Umbilical cord (tissue), 1 donor: ENCODE measurements at regions not wholly inside any gene's neighbourhood (a gene's known extent, or its start where the extent isn't known, plus 50 kb on each side); places are given as distances from the start of the nearest gene placed in this dataset.
"Not testable (repeated sequence)": the region's sequence is repeated elsewhere in the genome, so short reads cannot be mapped to it uniquely, and the experiment has no call there.

ENCODE experiments used
- DNase-seq: peaks from one replicate; pipeline ENCODE4 v3.0.0-alpha.2; 2015; ENCODE audit warnings: low spot score

DNA sequence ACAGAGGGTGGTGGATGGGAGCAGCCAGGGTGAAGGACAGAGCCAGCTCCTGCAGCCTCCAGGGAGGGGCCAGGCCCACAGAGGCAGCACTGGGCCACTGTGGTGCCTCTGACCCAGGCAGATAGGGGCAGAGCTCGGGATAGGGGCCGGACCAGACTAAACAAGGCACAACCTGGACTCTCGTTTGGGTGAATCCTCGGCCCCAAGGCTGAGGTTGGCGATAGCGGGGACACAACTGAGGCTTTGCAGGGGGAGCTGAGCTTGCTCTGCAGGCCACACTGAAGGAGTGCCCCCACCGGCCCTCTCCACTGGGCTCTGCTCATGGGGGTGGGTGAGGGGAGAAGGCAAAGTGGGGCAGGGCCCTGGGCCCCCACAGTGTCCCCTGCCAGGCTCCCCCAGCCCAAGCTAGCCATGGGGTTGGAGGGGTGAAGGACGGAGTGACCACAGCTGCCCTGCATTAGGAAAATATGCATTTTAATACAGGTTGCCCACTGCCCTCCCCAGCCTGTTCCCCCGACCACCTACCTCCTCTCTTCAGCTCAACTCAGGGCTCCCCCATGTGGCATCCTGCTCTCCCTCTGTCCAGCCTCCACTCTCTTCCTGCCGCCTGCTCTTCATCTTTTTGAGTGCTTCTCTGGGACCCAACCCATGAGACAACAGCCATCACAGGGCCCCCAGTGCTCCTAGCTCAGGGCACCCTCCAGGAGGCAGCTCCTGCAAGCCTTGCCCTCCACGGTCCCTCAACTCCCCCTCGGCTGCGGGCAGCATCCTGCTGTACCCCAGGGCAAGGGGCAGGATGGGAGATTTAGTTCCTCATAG, 152.8 kb downstream of the INHBB start:
- no peak for DNase-seq

GRCh38 chr2:120499784-120500495, 154.0 kb downstream of the INHBB start:
- DNase-seq: no peak

GRCh38 chr2:120501591-120501990, 155.7 kb downstream of the INHBB start:
- no peak for DNase-seq

DNA sequence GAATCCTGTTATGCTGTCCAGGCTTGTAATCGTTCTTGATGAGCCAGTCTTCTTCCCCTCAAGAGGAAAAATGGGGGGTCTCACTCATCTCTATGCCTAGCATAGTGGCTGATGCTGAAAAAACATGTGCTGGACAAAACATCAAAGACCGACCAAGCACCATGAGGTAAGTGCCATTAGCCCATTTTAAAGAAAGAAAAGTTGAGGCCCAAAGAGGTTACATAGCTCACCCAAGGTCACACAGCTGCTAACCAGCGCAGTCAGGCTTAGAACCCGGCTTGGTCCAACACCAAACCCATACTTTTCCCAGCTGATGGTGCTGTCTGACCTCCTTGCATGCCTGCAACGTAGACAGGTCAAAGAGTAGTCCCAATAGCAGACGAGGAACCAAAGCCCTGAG, 156.4 kb downstream of the INHBB start:
- DNase-seq: no peak

DNA sequence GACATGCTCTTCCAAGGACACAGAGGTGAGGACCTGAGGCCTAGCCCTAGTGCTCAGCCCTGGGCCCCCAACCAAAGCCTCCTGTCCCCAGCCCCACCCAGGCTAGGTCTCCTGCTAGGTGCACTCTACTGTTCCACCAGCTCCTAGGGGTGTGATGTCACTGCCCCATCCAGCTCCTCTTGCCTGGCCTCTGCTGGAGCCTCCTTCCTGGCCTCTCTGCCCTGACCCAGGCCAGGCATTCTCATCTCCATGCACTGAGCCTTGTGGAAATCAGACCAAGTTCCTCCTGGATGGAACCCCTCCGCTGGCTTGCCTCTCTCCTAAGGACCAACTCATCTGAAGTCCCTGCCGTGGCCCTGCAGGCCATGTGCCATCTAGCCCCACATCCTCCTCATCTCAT, 156.8 kb downstream of the INHBB start:
- no peak for DNase-seq

DNA sequence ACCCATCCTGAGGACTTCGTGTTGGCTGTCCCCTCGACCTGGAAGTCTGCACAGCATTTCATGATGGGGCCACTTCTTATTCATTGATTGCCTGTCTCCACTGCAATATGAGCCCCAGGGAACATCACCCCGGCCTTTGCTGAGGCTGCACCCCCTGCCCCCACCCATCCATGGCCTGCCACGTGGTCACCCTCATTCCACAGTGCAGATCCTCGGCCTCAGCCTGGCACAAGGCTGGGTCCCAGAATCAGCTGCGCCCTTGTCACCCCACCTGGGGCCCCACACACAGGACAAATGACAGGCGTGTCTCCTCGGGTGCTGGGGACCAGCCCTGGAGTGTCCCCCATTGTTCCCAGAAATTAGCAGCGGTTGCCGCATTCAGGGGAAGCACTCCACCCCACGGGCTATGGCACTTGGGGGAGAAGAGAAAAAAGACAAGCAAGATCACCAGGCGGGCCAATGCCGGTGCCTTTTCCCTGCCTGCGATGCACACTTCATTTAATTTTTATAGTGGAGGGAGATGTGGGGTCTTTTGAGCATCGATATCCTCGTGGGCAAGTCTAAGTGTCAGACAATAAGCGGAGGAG, 157.4 kb downstream of the INHBB start:
- no peak for DNase-seq

DNA sequence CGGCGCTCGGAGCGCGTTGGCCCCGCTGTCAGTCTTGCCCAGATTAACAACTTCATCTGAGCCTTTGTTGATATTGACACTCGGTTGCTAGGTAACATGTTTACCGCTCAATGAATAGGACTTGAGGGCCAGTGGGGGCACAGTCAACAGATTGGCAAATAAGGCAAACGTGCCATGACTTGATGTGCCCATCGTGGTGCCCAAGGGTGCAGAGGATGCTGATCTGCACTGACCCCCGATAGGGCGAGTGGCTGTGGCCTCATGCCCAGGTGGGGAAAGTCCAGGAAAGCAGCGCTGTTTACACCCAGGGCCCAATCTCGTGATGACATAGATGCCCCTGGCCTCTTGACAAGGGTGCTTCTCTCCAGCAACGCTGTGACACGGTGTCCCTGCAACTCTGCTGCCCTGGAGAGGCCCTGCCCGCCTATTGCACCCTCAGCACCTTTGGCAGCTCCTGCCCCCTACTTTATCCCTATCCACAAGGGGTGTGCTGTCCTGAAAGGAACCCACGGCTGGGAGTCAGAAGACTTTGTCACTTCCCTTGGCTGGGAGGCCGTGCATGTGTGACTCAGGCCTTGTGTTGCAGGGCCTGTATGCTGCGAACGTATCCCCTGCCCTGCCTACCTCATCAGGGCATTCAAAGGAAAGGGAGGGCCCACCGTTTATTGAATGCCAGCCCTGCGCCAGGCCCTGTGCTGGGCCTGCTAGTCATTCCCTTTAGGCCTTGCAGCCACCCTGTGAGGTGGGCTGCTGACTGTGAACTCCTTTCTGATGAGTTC, 158.0 kb downstream of the INHBB start:
- no peak for DNase-seq

GRCh38 chr2:120504936-120505705, 159.2 kb downstream of the INHBB start:
- DNase-seq: no peak

DNA sequence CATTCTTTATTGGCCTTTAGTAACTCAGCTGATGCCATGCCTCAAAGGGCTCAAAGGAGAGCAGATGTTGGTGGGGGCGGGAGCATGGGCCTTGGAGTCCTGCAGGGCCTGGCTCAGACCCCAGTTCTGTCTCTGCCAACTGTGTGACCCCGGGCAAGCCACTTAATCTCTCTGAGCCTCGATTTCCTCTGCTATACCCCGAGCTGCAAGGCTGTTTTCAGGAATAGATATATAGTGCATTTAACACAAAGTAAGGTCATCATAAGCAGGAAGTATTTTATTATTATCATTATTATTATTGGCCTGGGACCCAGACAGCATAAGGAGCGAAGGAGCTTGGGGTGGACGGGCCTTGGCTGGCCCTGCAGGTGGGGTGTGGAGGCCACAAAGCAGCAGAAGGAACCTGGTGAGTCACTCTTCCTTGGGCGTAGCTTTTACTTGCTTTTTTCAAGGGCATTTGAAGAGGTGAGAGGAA, 162.7 kb downstream of the INHBB start:
- DNase-seq: peak; percentile 37

DNA sequence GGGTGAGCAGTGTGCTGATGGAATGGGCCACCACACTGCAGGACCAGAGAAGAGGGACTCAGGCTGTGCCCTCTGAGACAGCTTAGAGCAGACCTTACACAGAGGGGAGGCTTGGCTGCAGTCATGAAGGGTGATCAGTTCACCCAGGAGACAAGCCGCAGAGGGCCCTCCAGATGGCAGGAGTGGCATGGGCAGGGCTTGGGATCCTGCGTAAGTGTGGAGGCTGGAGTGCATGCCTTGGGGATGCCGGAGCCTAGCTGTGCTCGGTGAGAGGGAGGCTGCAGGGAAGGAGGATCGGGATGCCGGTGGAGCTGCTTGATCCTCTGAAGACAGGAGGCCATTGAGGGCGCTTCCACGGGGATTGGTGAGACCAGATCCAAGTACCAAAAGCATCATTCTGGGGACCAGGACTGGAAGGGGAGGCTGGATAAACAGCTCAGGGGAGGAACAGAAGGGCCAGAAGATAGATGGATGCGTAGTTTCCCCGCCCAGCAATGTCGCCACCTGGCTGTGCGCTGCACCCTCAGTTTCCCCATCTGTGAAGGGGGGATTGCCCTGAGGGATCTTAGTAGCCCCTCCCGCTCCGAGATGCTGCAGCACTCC, 163.4 kb downstream of the INHBB start:
- DNase-seq: no peak

DNA sequence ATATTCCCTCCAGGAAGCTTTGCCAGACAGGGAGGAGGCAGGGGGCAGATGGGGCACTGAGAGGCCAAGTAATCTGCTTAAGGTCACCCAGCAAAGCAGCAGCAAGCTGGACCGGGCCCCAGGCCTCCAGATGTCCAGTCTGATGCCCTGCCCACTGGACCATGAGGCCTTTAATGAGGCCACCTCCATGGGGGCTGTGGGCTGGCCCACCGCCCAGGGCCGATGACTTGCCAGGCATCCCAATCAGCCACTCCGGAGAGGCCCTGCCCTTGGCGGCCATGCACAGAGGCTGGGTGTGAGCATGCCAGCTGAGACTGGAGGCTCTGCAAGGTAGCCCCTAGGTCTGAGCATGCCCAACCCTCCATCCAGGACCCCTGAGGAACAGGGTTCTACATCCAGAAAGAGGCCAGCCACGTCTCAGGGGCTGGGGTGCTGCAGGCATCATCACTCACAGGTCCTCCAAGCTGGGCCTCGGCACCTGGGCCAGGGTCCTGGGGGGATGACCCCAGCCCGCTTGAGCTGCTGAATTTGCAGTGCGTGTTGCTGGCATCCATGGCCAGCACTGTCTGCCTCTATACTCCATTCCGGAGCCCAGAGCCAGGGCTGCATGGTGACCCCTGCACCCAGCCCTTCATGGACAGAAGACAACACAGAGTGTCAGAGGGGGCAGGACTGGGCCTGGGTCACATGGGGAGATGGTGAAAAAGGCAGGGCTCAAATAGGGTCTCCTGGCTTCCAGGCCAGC, 164.2 kb downstream of the INHBB start:
- no peak for DNase-seq

- DNase-seq: no peak
These were observed 164.9 kb downstream of the INHBB start for GRCh38 chr2:120510751-120511395.

- DNase-seq: no peak
These were observed 165.6 kb downstream of the INHBB start for GRCh38 chr2:120511536-120511935.

DNA sequence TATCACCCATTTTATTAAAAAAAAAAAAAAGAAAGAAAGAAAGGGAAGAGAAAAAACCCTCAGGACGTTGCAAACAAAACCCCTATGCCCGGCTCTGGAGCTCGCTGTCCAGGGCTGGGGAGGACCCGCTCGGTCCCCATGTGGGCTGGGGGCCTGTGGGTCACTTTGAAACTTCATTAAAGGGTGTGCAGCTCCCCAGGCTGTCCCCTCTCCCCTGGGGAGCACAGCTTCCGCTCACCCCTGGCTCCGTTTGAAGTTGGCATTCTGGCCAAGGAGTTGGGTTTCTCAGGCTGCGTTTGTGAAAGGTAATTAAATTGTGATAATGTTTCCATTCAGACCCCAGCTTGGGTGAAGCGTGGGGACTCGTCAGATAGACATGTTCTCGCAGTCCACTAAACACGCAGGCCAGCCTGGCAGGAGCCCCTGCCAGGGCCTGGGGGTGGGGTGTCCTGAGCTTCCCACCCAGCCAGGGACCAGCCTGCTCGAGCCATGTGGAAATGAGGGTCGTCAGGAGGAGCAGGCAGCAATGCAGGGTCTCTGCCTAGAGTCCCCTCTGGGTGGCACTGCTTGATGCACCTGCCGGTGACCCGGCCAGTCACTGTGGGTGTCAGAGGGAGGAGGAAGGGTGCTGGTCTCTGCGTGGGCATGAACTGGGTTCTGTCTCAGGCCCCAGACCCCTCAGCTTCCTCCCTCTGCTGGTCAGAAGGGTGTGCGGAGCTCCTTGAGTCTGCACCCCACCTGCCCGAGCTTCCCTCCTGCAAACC, 166.2 kb downstream of the INHBB start:
- no peak for DNase-seq

DNA sequence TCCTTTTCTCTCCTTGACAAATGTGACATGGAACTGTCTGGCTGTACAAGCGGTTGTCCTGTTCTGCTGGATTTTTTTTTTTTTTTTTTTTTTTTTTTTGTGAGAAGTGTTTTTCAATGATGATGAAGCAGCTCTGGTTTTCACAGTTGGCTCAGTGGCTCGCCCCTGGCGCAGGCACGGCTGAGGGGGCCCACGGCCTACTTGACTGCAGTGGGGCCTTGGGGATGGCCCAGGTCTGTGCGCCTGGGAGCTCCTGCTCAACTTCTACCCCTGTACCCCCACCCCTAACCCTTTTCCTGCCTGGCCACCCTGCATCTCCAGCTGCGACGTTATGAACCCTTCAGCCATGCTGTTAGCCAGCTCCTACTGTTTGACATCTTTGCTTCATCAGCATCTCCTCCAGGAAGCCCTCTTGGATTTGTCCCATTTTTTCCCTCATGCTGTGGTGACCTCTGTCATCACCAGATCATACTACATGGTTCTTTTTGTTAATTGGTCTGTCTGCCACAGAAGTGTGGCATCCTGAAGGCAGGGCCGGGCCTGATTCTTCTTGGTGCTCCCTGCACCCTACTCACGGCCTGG, 167.9 kb downstream of the INHBB start:
- DNase-seq: no peak

GRCh38 chr2:120514521-120514920, 168.6 kb downstream of the INHBB start:
- no peak for DNase-seq

- DNase-seq: not testable (repeated sequence)
These were observed 169.3 kb downstream of the INHBB start for GRCh38 chr2:120515066-120515758.
